Neutrophil (primary cell): ENCODE measurements at regions not wholly inside any gene's neighbourhood (a gene's known extent, or its start where the extent isn't known, plus 50 kb on each side); places are given as distances from the start of the nearest gene placed in this dataset.

Experiments used
- H3K27ac ChIP-seq: fragments of 200-600 bp; sonication (generic); 2 replicates; pipeline ENCODE4 v1.5.1; 2016; ENCODE audit warnings: mild to moderate bottlenecking, moderate library complexity
- H3K27me3 ChIP-seq: fragments of 200-600 bp; sonication (generic); 2 replicates; pipeline ENCODE4 v1.6.0; 2016; ENCODE audit warnings: mild to moderate bottlenecking
- H3K36me3 ChIP-seq: fragments of 200-600 bp; sonication (generic); 2 replicates; pipeline ENCODE4 v1.5.1; 2017
- H3K4me1 ChIP-seq, 2 experiments: fragments of 200-600 bp in 1 of 2; sonication (generic) in 1 of 2; 1 replicate in 1 of 2; 2 replicates in 1 of 2; pipeline versions ENCODE4 v1.5.1 to v1.6.1; 2013 to 2016; ENCODE audit warnings: low read depth in 1 of 2, low read length in 1 of 2, mild to moderate bottlenecking in 1 of 2, moderate library complexity in 1 of 2; ENCODE audit not compliant: control insufficient read depth in 1 of 2, insufficient read depth in 1 of 2
- H3K4me3 ChIP-seq, 2 experiments: fragments of 200-600 bp in 1 of 2; sonication (generic) in 1 of 2; 1 replicate in 1 of 2; 2 replicates in 1 of 2; pipeline ENCODE4 v1.5.1; 2013 to 2016; ENCODE audit warnings: low read depth in 1 of 2, low read length in 1 of 2, mild to moderate bottlenecking in 1 of 2, moderate library complexity in 1 of 2
- H3K9me3 ChIP-seq: fragments of 200-600 bp; sonication (generic); 2 replicates; pipeline ENCODE4 v1.5.1; 2016
- CTCF ChIP-seq: fragments of 200-600 bp; sonication (generic); IDR thresholded peaks from 2 replicates; pipeline ENCODE4 v1.5.1; 2016; ENCODE audit warnings: antibody characterized with exemption

- H3K36me3 ChIP-seq, result no peaks in the 10 kb centered on the region
- H3K27me3 ChIP-seq, result peaks cover 7% of the 10 kb centered on the region
- no peak overlapping the region for H3K4me3 ChIP-seq
- no peak overlapping the region for H3K27ac ChIP-seq
- TF ChIP-seq CTCF, result no peak
- no peaks in the 10 kb centered on the region for H3K9me3 ChIP-seq
- peaks cover 7 to 12% of the 10 kb centered on the region in 2 experiments for H3K4me1 ChIP-seq
Measured at GRCh38 chr9:129247285-129248153, 69.5 kb upstream of the IER5L start.

GRCh38 chr9:129245276-129245675 is 67.2 kb upstream of the IER5L start:
- H3K4me1 ChIP-seq, result peaks cover 7% of the 10 kb centered on the region in 2 experiments
- H3K9me3 ChIP-seq, result no peaks in the 10 kb centered on the region
- no peaks in the 10 kb centered on the region for H3K36me3 ChIP-seq
- H3K27ac ChIP-seq, result no peak overlapping the region
- no peak overlapping the region for H3K4me3 ChIP-seq
- no peaks in the 10 kb centered on the region for H3K27me3 ChIP-seq
- TF ChIP-seq CTCF, result no peak

GRCh38 chr9:129242971-129243561 is 65.0 kb upstream of the IER5L start:
- no peak overlapping the region for H3K27ac ChIP-seq
- no peaks in the 10 kb centered on the region for H3K9me3 ChIP-seq
- H3K27me3 ChIP-seq, result peaks cover 7% of the 10 kb centered on the region

GRCh38 chr9:129242191-129242941 is 64.3 kb upstream of the IER5L start:
- Histone ChIP-seq H3K4me1 (peaks cover 7% of the 10 kb centered on the region in 2 experiments), H3K27me3 (peaks cover 14% of the 10 kb centered on the region), H3K4me3 (no peak overlapping the region), H3K36me3 (no peaks in the 10 kb centered on the region), H3K9me3 (no peaks in the 10 kb centered on the region), H3K27ac (no peak overlapping the region)
- TF ChIP-seq CTCF, result no peak

More at GRCh38 chr9:129242971-129243561, 65.0 kb upstream of the IER5L start:
- TF ChIP-seq CTCF, result no peak
- H3K4me1 ChIP-seq, result peaks cover 7% of the 10 kb centered on the region in 2 experiments
- no peak overlapping the region for H3K4me3 ChIP-seq
- H3K36me3 ChIP-seq, result no peaks in the 10 kb centered on the region

GRCh38 chr9:129241725-129242124 is 63.7 kb upstream of the IER5L start:
- H3K36me3 ChIP-seq, result no peaks in the 10 kb centered on the region
- H3K27me3 ChIP-seq, result peaks cover 20% of the 10 kb centered on the region
- H3K9me3 ChIP-seq, result no peaks in the 10 kb centered on the region
- no peak overlapping the region for H3K4me3 ChIP-seq
- no peak overlapping the region for H3K27ac ChIP-seq
- no peak for TF ChIP-seq CTCF
- H3K4me1 ChIP-seq, result peaks cover 7% of the 10 kb centered on the region in 2 experiments
